Prostate gland (tissue), 2 donors: ENCODE measurements at regions not wholly inside any gene's neighbourhood (a gene's known extent, or its start where the extent isn't known, plus 50 kb on each side); places are given as distances from the start of the nearest gene placed in this dataset.
"Not testable (repeated sequence)": the region's sequence is repeated elsewhere in the genome, so short reads cannot be mapped to it uniquely, and the experiment has no call there.

Experiments
- CTCF ChIP-seq, 4 experiments: fragments of 200-600 bp in 2 of 4; fragments of 450-650 bp in 2 of 4; sonication (generic) in 2 of 4; IDR thresholded peaks; 1 replicate in 3 of 4; 2 replicates in 1 of 4; pipeline ENCODE4 v1.5.1; 2016 to 2019; ENCODE audit warnings: antibody characterized with exemption in 4 of 4, mild to moderate bottlenecking in 2 of 4, moderate library complexity in 2 of 4
- POLR2AphosphoS5 ChIP-seq: sonication (generic); formaldehyde crosslinking; IDR thresholded peaks from one replicate; pipeline ENCODE4 v1.6.1; 2017; ENCODE audit warnings: antibody characterized with exemption

GRCh38 chr2:111420074-111420473 is 299.4 kb downstream of the BCL2L11 start:
- not testable (repeated sequence) for TF ChIP-seq POLR2AphosphoS5; CTCF (IDR thresholded peaks at IDR 0.05)
